ENCODE measurements at regions not wholly inside any gene's neighbourhood (a gene's known extent, or its start where the extent isn't known, plus 50 kb on each side); places are given as distances from the start of the nearest gene placed in this dataset.

- TF ChIP-seq EZH2 (IDR thresholded peaks at IDR 0.05; ENCODE audit: borderline replicate concordance) (no peak), EZH2phosphoT487 (IDR thresholded peaks at IDR 0.05; ENCODE audit: low read depth, severe bottlenecking, unreplicated experiment) (no peak), CTCF (IDR thresholded peaks at IDR 0.05; ENCODE audit: poor library complexity) (no peak)
- H3K79me2 ChIP-seq = no peaks in the 10 kb centered on the region
Measured at GRCh38 chr18:68234676-68235075, 480.2 kb downstream of the TMX3 start.

GRCh38 chr18:68234131-68234530, 480.8 kb downstream of the TMX3 start:
- 79% methylated on average over 1 of the region's 1 CpG for WGBS (ENCODE audit: low lambda C conversion rate, missing lambda C conversion rate)
- H3K4me1 ChIP-seq (ENCODE audit: insufficient read depth) = no peaks in the 10 kb centered on the region

More at GRCh38 chr18:68234676-68235075, 480.2 kb downstream of the TMX3 start:
- Histone ChIP-seq H3K4me2 (no peak overlapping the region), H3K4me1 (ENCODE audit: insufficient read depth) (no peaks in the 10 kb centered on the region), H3K27me3 (no peaks in the 10 kb centered on the region), H3K36me3 (replicated peaks; ENCODE audit: insufficient read depth, low read depth) (no peaks in the 10 kb centered on the region), H3K9me2 (replicated peaks; ENCODE audit: insufficient read depth) (no peaks in the 10 kb centered on the region), H3K9me3 (ENCODE audit: low read depth) (peaks cover 4% of the 10 kb centered on the region), H2AFZ (no peak overlapping the region), H3K4me3 (no peak overlapping the region), H3K27ac (no peak overlapping the region), H4K20me1 (ENCODE audit: insufficient read depth, poor library complexity, severe bottlenecking) (no peaks in the 10 kb centered on the region)
- no peak for DNase-seq (ENCODE audit: low spot score)
- 34% methylated on average over 2 of the region's 2 CpGs for WGBS (ENCODE audit: low lambda C conversion rate, missing lambda C conversion rate)

GRCh38 chr18:68233018-68233417, 481.9 kb downstream of the TMX3 start:
- H3K79me2 ChIP-seq = no peaks in the 10 kb centered on the region
- H3K36me3 ChIP-seq (replicated peaks; ENCODE audit: insufficient read depth, low read depth) = no peaks in the 10 kb centered on the region
- H2AFZ ChIP-seq = no peak overlapping the region
- H3K4me3 ChIP-seq = no peak overlapping the region
- DNase-seq (ENCODE audit: low spot score) = no peak
- no peak overlapping the region for H3K27ac ChIP-seq
- no peak overlapping the region for H3K4me2 ChIP-seq
- H3K4me1 ChIP-seq (ENCODE audit: insufficient read depth) = no peaks in the 10 kb centered on the region
- H4K20me1 ChIP-seq (ENCODE audit: insufficient read depth, poor library complexity, severe bottlenecking) = no peaks in the 10 kb centered on the region
- TF ChIP-seq EZH2 (IDR thresholded peaks at IDR 0.05; ENCODE audit: borderline replicate concordance) = no peak
- no peak for TF ChIP-seq EZH2phosphoT487 (IDR thresholded peaks at IDR 0.05; ENCODE audit: low read depth, severe bottlenecking, unreplicated experiment)
- no peak for TF ChIP-seq CTCF (IDR thresholded peaks at IDR 0.05; ENCODE audit: poor library complexity)
- H3K9me2 ChIP-seq (replicated peaks; ENCODE audit: insufficient read depth) = no peaks in the 10 kb centered on the region
- no peaks in the 10 kb centered on the region for H3K27me3 ChIP-seq
- 100% methylated on average over 1 of the region's 1 CpG for whole genome bisulfite sequencing (ENCODE audit: low lambda C conversion rate, missing lambda C conversion rate)
- no peaks in the 10 kb centered on the region for H3K9me3 ChIP-seq (ENCODE audit: low read depth)

More at GRCh38 chr18:68234131-68234530, 480.8 kb downstream of the TMX3 start:
- Histone ChIP-seq H3K9me3 (ENCODE audit: low read depth) (no peaks in the 10 kb centered on the region), H2AFZ (no peak overlapping the region), H3K27me3 (no peaks in the 10 kb centered on the region), H3K79me2 (no peaks in the 10 kb centered on the region), H3K4me3 (no peak overlapping the region), H3K36me3 (replicated peaks; ENCODE audit: insufficient read depth, low read depth) (no peaks in the 10 kb centered on the region), H4K20me1 (ENCODE audit: insufficient read depth, poor library complexity, severe bottlenecking) (no peaks in the 10 kb centered on the region), H3K4me2 (no peak overlapping the region), H3K9me2 (replicated peaks; ENCODE audit: insufficient read depth) (no peaks in the 10 kb centered on the region), H3K27ac (no peak overlapping the region)
- TF ChIP-seq EZH2phosphoT487 (IDR thresholded peaks at IDR 0.05; ENCODE audit: low read depth, severe bottlenecking, unreplicated experiment) = no peak
- TF ChIP-seq EZH2 (IDR thresholded peaks at IDR 0.05; ENCODE audit: borderline replicate concordance) = no peak
- no peak for TF ChIP-seq CTCF (IDR thresholded peaks at IDR 0.05; ENCODE audit: poor library complexity)
- no peak for DNase-seq (ENCODE audit: low spot score)

GRCh38 chr18:68229351-68229750, 485.6 kb downstream of the TMX3 start:
- Histone ChIP-seq H3K36me3 (replicated peaks; ENCODE audit: insufficient read depth, low read depth) (no peaks in the 10 kb centered on the region), H4K20me1 (ENCODE audit: insufficient read depth, poor library complexity, severe bottlenecking) (no peaks in the 10 kb centered on the region), H3K4me3 (no peak overlapping the region), H3K9me3 (ENCODE audit: low read depth) (no peaks in the 10 kb centered on the region), H2AFZ (no peak overlapping the region), H3K27ac (no peak overlapping the region), H3K27me3 (no peaks in the 10 kb centered on the region), H3K4me1 (ENCODE audit: insufficient read depth) (no peaks in the 10 kb centered on the region), H3K79me2 (no peaks in the 10 kb centered on the region), H3K4me2 (no peak overlapping the region), H3K9me2 (replicated peaks; ENCODE audit: insufficient read depth) (no peaks in the 10 kb centered on the region)
- TF ChIP-seq EZH2 (IDR thresholded peaks at IDR 0.05; ENCODE audit: borderline replicate concordance) = no peak
- no peak for DNase-seq (ENCODE audit: low spot score)
- 81% methylated on average over 8 of the region's 8 CpGs for WGBS (ENCODE audit: low lambda C conversion rate, missing lambda C conversion rate)

Measured in hepatocyte (in vitro differentiated cells).